ENCODE measurements at regions not wholly inside any gene's neighbourhood (a gene's known extent, or its start where the extent isn't known, plus 50 kb on each side); places are given as distances from the start of the nearest gene placed in this dataset.

DNA sequence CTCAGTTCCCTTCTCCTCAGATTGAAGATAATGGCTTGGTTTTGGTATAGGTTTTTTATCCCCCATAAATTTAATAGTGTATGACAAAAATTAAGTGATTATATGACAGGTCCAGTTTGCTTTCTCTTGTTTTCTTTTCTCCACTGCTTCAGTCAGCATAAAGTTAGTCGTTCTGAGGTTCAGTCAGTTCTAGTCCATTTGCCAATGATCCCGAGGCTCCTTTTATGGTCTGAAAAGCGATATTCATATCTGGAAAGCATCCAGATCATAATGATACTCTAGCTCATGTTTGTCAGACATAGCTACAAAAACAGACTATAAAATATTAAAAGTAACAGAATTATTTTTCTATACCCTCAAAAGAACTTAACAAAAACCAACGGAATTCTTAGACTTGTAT lies 67.1 kb upstream of the SLC38A4 start:
- TF ChIP-seq POLR2A (IDR thresholded peaks at IDR 0.05; ENCODE audit: low read depth, low read length), result no peak
- TF ChIP-seq TAF1 (IDR thresholded peaks at IDR 0.05; ENCODE audit: low read depth, low read length), result no peak
- no peak for TF ChIP-seq POLR2AphosphoS5 (IDR thresholded peaks at IDR 0.05; ENCODE audit: low read depth, low read length)
- TF ChIP-seq SPI1 (IDR thresholded peaks at IDR 0.05; ENCODE audit: low read depth, low read length), result no peak
- TF ChIP-seq PAX5 (IDR thresholded peaks at IDR 0.05; ENCODE audit: insufficient read depth, low read length, severe bottlenecking), result no peak

All from GM12891 (cell line).